Uterus (tissue), 3 donors: ENCODE measurements at regions not wholly inside any gene's neighbourhood (a gene's known extent, or its start where the extent isn't known, plus 50 kb on each side); places are given as distances from the start of the nearest gene placed in this dataset.
A peak's percentile ranks its signal among the peaks of the same experiment; 100 is the strongest.
"Not testable (repeated sequence)": the region's sequence is repeated elsewhere in the genome, so short reads cannot be mapped to it uniquely, and the experiment has no call there.

Experiments used
- DNase-seq, 2 donors: peaks; one replicate each; pipeline ENCODE4 v3.0.0-alpha.2; 2019 to 2020
- H3K27ac ChIP-seq, 2 donors: fragments of 200-600 bp; sonication (generic); 1 replicate in 1 of 2; 2 replicates in 1 of 2; pipeline ENCODE4 v1.5.1; 2016 to 2018
- H3K27me3 ChIP-seq, 2 donors: fragments of 200-600 bp; sonication (generic); one replicate each; pipeline ENCODE4 v1.5.1; 2018 to 2019; ENCODE audit warnings: control low read depth in 1 of 2
- H3K36me3 ChIP-seq, 2 donors: fragments of 200-600 bp; sonication (generic); one replicate each; pipeline ENCODE4 v1.5.1; 2019; ENCODE audit warnings: control low read depth in 1 of 2
- H3K4me1 ChIP-seq, 2 donors: fragments of 200-600 bp; sonication (generic); one replicate each; pipeline ENCODE4 v1.5.1; 2018 to 2019; ENCODE audit warnings: control low read depth in 1 of 2
- H3K4me3 ChIP-seq, 2 donors: fragments of 200-600 bp; sonication (generic); 1 replicate in 1 of 2; 2 replicates in 1 of 2; pipeline ENCODE4 v1.5.1; 2018 to 2019; ENCODE audit warnings: mild to moderate bottlenecking in 1 of 2
- H3K9me3 ChIP-seq, 2 donors: fragments of 200-600 bp; sonication (generic); one replicate each; pipeline ENCODE4 v1.5.1; 2019; ENCODE audit warnings: control low read depth in 1 of 2
- POLR2A ChIP-seq, 2 donors: fragments of 450-650 bp; IDR thresholded peaks; one replicate each; pipeline ENCODE4 v1.6.1; 2016; ENCODE audit warnings: antibody characterized with exemption in 2 of 2, mild to moderate bottlenecking in 1 of 2, moderate library complexity in 1 of 2
- intact Hi-C: fragments of 100-400 bp; cut with DNase I; formaldehyde crosslinking; loops from one replicate; pipeline ENCODE4 v1.15.1; 2023; ENCODE audit warnings: low total_unique reads
- TF ChIP-seq, protein P1 (sequence below), 4 experiments: fragments of 200-600 bp in 2 of 4; fragments of 450-650 bp in 2 of 4; sonication (generic) in 2 of 4; IDR thresholded peaks; one replicate each; pipeline ENCODE4 v1.5.1; 2016 to 2019; ENCODE audit warnings: antibody characterized with exemption in 4 of 4, mild to moderate bottlenecking in 2 of 4, moderate library complexity in 1 of 4
- donor health status: DM: yes; HTN: yes; CAD: no.

DNA sequence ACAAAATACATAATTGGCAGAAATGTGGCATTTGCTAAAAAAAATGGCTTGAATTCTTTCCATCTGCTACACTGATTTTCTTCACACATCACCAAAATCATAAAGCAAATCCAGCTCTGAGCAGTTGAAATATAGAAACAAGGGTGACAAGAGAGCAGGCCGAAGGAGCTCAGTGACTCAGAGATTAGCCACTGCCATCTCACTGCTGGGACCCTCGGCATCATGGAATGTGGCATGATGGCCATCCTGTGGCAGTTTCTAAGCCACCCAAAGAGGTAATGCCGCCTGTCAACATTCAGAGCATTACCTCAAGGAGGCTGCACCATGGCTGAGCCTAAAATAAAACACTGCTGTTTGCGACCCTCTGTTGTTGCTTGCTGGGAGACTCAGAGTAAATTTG is 80.5 kb upstream of the OSBPL11 start:
- no peaks in the 10 kb centered on the region for H3K27me3 ChIP-seq
- H3K36me3 ChIP-seq, result no peaks in the 10 kb centered on the region
- no peak overlapping the region for H3K27ac ChIP-seq
- H3K4me1 ChIP-seq, result no peaks in the 10 kb centered on the region
- no peaks in the 10 kb centered on the region for H3K9me3 ChIP-seq
- intact Hi-C loops, result no loop called here
- no peak overlapping the region for H3K4me3 ChIP-seq
- no peak for DNase-seq
- TF ChIP-seq POLR2A (IDR thresholded peaks at IDR 0.05), result no peak
- TF ChIP-seq, protein P1, sequence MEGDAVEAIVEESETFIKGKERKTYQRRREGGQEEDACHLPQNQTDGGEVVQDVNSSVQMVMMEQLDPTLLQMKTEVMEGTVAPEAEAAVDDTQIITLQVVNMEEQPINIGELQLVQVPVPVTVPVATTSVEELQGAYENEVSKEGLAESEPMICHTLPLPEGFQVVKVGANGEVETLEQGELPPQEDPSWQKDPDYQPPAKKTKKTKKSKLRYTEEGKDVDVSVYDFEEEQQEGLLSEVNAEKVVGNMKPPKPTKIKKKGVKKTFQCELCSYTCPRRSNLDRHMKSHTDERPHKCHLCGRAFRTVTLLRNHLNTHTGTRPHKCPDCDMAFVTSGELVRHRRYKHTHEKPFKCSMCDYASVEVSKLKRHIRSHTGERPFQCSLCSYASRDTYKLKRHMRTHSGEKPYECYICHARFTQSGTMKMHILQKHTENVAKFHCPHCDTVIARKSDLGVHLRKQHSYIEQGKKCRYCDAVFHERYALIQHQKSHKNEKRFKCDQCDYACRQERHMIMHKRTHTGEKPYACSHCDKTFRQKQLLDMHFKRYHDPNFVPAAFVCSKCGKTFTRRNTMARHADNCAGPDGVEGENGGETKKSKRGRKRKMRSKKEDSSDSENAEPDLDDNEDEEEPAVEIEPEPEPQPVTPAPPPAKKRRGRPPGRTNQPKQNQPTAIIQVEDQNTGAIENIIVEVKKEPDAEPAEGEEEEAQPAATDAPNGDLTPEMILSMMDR (IDR thresholded peaks at IDR 0.05), result no peak

DNA sequence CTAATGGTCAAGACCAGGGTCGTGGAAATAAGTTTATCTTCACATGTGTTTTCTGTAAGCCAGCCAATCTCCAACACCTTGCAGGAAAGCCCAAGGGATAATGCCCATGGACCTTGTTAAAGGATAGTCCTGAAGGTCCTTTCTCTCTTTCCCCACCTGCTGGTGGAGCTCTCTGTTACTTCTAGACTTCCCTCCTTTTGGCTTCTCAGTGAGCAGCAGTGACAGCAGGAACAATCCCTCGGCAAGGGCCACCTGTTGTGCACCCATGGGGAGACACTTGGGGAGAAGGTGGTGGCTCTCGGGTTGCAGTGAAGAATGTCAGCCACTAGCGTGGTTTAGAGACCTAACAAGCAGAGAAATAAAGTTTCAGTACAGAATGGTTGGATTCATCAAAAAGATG is 84.0 kb upstream of the OSBPL11 start:
- Histone ChIP-seq H3K4me3 (no peak overlapping the region), H3K27ac (no peak overlapping the region), H3K36me3 (no peaks in the 10 kb centered on the region), H3K4me1 (peaks cover 0 to 10% of the 10 kb centered on the region in 2 donors), H3K9me3 (no peaks in the 10 kb centered on the region), H3K27me3 (no peaks in the 10 kb centered on the region)
- DNase-seq, result no peak
- no peak for TF ChIP-seq POLR2A (IDR thresholded peaks at IDR 0.05)
- TF ChIP-seq, protein P1 (IDR thresholded peaks at IDR 0.05), result no peak
- intact Hi-C loops, result no loop called here

DNA sequence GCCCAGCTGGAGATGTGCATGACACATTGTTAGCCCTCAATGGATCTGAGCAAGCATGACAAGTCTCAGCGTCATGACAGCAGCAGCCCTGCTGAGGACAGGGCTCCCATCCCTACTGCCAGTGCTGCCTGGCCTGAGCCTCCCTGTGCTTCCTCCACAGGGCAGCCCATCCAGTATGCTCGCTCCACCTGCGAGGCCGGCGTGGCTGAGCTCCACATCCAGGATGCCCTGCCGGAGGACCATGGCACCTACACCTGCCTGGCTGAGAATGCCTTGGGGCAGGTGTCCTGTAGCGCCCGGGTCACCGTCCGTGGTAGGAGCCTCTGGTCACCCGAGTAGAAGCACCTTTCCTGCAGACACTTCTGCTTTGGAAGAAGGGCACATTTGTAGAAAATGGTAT is 85.8 kb upstream of the OSBPL11 start:
- no peak overlapping the region for H3K4me3 ChIP-seq
- intact Hi-C loops, result no loop called here

DNA sequence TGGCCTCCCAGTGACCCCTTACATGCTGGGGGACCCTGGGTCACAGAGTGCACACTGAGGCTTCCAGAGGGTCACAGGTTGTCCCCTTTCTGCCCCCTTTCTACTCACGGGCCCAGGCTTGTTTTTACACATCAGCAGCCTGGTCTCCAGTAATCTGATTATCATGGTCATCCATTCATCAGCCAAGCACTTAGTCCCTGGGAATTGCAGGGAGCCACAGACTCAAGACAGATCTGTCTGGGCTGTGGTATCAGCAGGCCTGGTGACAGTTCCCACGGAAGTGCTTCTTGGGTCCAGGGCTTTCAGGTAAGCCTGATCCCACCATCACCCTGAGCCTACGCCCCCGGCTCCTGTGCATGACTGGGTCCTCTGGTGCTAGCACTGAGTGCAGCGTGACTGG is 86.6 kb upstream of the OSBPL11 start:
- H3K27me3 ChIP-seq, H3K4me3 ChIP-seq, H3K9me3 ChIP-seq, H3K36me3 ChIP-seq, intact Hi-C loops, DNase-seq: not testable (repeated sequence)
- Histone ChIP-seq H3K27ac (peak overlapping the region in 1 of 2 donors; percentile 78), H3K4me1 (peaks cover 0 to 10% of the 10 kb centered on the region in 2 donors)

More for the DNA sequence above, 85.8 kb upstream of the OSBPL11 start:
- no peak overlapping the region for H3K27ac ChIP-seq
- H3K4me1 ChIP-seq, result peaks cover 0 to 10% of the 10 kb centered on the region in 2 donors
- no peaks in the 10 kb centered on the region for H3K27me3 ChIP-seq
- no peaks in the 10 kb centered on the region for H3K9me3 ChIP-seq
- H3K36me3 ChIP-seq, result no peaks in the 10 kb centered on the region
- TF ChIP-seq POLR2A (IDR thresholded peaks at IDR 0.05), result no peak
- TF ChIP-seq, protein P1 (IDR thresholded peaks at IDR 0.05), result no peak
- DNase-seq, result no peak

DNA sequence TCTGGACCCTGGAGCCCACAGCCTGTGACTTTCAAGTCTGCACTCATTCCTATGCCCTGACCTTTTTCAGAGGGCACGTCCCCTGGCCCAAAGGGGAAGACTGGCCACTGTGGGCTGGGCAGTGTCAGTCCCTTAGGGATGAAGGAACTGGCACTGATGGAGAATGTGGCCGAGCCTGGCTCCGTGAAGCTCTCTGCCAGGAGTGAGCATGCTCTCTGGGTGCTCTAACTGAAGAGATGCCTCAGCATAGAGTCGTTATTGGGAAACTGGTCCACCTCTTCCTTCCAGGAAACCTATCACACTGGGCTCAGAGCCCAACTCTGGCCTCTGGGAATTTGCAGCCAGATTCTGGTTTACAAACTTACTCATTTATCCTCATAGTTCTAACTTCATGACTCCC is 87.3 kb upstream of the OSBPL11 start:
- H3K4me3 ChIP-seq, intact Hi-C loops, H3K36me3 ChIP-seq, H3K27me3 ChIP-seq, H3K9me3 ChIP-seq: not testable (repeated sequence)
- peak; percentile 51 to 61 for DNase-seq
- Histone ChIP-seq H3K4me1 (peaks cover 0 to 10% of the 10 kb centered on the region in 2 donors), H3K27ac (peak overlapping the region; percentile 58 to 78)

DNA sequence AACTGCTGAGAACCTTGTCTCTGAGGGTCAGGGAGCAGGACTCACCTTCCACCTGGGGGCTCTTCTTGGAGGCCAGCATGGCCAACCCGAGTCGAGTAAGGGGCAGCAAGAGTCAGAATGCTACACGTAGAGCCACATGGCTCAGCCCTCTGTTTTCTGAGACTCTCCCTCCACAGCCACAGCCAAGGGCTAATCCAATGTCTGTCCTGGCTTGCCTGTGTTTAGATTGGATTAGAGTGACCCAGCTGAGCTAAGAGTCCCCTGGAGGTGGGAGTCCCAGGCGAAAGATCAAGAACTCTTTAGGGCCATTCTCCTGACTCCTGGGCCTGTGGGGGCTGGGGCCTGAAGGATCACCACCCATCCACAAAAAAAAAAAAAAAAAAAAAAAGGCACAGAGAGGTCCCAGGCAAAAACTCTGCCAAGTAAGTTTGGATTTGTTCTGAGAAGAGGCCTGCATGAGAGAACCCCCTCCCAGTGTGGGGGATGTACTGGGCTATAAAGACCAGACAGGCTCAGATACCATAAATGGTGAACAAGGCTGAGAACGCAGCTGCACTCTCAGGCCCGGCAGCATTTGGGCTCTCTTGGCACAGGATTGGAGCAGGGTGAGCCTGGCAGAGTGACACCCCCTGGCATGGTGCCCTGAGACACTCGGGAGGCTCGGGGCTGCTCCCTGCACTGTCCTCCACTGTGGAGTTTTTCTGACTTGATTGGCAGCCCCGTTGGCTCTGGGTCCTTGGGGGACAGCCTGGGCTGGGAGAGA is 88.0 kb upstream of the OSBPL11 start:
- Histone ChIP-seq H3K27ac (peak overlapping the region; percentile 58 to 78), H3K4me3 (no peak overlapping the region), H3K9me3 (no peaks in the 10 kb centered on the region), H3K27me3 (no peaks in the 10 kb centered on the region), H3K4me1 (peaks cover 0 to 10% of the 10 kb centered on the region in 2 donors), H3K36me3 (no peaks in the 10 kb centered on the region)
- intact Hi-C loops, result no loop called here
- TF ChIP-seq, protein P1 (IDR thresholded peaks at IDR 0.05), result no peak
- peak; percentile 70 to 88 for DNase-seq
